ENCODE measurements at regions not wholly inside any gene's neighbourhood (a gene's known extent, or its start where the extent isn't known, plus 50 kb on each side); places are given as distances from the start of the nearest gene placed in this dataset.

- no peak for TF ChIP-seq CTCF (IDR thresholded peaks at IDR 0.05)
- TF ChIP-seq POLR2AphosphoS5 (IDR thresholded peaks at IDR 0.05; ENCODE audit: low read depth, low read length), result no peak
- no peak for TF ChIP-seq REST (IDR thresholded peaks at IDR 0.05; ENCODE audit: insufficient read depth in 1 of 2, low read depth in 2 of 2, low read length in 1 of 2)
- TF ChIP-seq SIN3A (IDR thresholded peaks at IDR 0.05; ENCODE audit: borderline replicate concordance, insufficient read depth, low read depth, low read length), result no peak
- TF ChIP-seq TCF7L2 (IDR thresholded peaks at IDR 0.05; ENCODE audit: low read depth, low read length), result no peak
Measured at GRCh38 chrX:19256986-19257385, 86.7 kb upstream of the PDHA1 start.

Data from Panc1 (cell line).